OCI-LY1 (cell line): ENCODE measurements at regions not wholly inside any gene's neighbourhood (a gene's known extent, or its start where the extent isn't known, plus 50 kb on each side); places are given as distances from the start of the nearest gene placed in this dataset.

Source experiments
- EZH2 ChIP-seq: fragments of 200-600 bp; sonication (generic), shearing (Covaris generic); IDR thresholded peaks from 2 replicates; pipeline ENCODE4 v1.8.0; 2017; ENCODE audit warnings: borderline replicate concordance, mixed run types, mild to moderate bottlenecking, antibody characterized with exemption, low read length, moderate library complexity, mixed read lengths
- TF ChIP-seq, protein P1 (sequence below): fragments of 200-600 bp; sonication (generic), shearing (Covaris generic); IDR thresholded peaks from 2 replicates; pipeline ENCODE4 v1.5.1; 2017; ENCODE audit warnings: mild to moderate bottlenecking, antibody characterized with exemption, low read length, moderate library complexity, mixed read lengths

DNA sequence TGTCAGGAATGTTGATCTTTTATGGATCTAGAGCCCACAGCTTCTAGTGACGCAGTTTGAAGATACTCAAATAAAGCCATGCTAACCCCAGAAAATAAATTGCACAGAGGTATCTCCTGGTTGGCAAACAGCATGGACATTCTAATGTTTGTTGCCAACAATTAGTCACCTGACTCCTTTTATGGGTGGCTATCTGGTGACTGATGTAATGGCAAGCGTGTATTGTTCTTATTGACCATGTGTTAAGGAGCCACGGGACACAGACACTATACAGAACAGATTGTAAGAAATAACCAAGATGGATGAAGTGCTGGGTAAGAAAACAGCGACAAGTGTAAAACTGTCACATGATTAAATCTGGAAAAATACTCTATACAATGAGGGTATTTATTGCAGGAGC is 401.3 kb upstream of the PDE3A start:
- TF ChIP-seq, protein P1, sequence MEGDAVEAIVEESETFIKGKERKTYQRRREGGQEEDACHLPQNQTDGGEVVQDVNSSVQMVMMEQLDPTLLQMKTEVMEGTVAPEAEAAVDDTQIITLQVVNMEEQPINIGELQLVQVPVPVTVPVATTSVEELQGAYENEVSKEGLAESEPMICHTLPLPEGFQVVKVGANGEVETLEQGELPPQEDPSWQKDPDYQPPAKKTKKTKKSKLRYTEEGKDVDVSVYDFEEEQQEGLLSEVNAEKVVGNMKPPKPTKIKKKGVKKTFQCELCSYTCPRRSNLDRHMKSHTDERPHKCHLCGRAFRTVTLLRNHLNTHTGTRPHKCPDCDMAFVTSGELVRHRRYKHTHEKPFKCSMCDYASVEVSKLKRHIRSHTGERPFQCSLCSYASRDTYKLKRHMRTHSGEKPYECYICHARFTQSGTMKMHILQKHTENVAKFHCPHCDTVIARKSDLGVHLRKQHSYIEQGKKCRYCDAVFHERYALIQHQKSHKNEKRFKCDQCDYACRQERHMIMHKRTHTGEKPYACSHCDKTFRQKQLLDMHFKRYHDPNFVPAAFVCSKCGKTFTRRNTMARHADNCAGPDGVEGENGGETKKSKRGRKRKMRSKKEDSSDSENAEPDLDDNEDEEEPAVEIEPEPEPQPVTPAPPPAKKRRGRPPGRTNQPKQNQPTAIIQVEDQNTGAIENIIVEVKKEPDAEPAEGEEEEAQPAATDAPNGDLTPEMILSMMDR, result no peak
- TF ChIP-seq EZH2, result no peak
